Type B pancreatic cell (in vitro differentiated cells): ENCODE measurements at regions not wholly inside any gene's neighbourhood (a gene's known extent, or its start where the extent isn't known, plus 50 kb on each side); places are given as distances from the start of the nearest gene placed in this dataset.

ENCODE experiments used
- DNase-seq: peaks from one replicate; pipeline ENCODE4 v3.0.0; 2021; ENCODE audit warnings: mixed read lengths; ENCODE audit not compliant: unreplicated experiment; ENCODE audit errors: extremely low spot score
- H3K27ac Mint-ChIP-seq: 2 replicates; pipeline ENCODE4 v1.8.0; 2021; ENCODE audit warnings: mild to moderate bottlenecking, mixed read lengths
- H3K27me3 Mint-ChIP-seq: 2 replicates; pipeline ENCODE4 v1.8.0; 2021; ENCODE audit warnings: mixed read lengths
- H3K36me3 Mint-ChIP-seq: 2 replicates; pipeline ENCODE4 v1.8.0; 2021; ENCODE audit warnings: mixed read lengths
- H3K4me1 Mint-ChIP-seq: one replicate; pipeline ENCODE4 v1.8.0; 2021; ENCODE audit warnings: mixed read lengths; ENCODE audit not compliant: unreplicated experiment
- H3K4me3 Mint-ChIP-seq: 2 replicates; pipeline ENCODE4 v1.8.0; 2021; ENCODE audit warnings: mild to moderate bottlenecking, mixed read lengths
- H3K9me3 Mint-ChIP-seq: 2 replicates; pipeline ENCODE4 v1.8.0; 2021; ENCODE audit warnings: mixed read lengths
- TF ChIP-seq, protein P1 (sequence below): fragments of 200-600 bp; sonication (generic); conservative IDR thresholded peaks from 2 replicates; pipeline ENCODE4 v1.5.0; 2021; ENCODE audit warnings: antibody characterized with exemption, mild to moderate bottlenecking

GRCh38 chr10:78382772-78383171 lies 349.1 kb downstream of the RPS24 start:
- H3K4me3 Mint-ChIP-seq: no peak overlapping the region
- H3K27ac Mint-ChIP-seq: no peak overlapping the region
- no peak for DNase-seq
- TF ChIP-seq, protein P1, sequence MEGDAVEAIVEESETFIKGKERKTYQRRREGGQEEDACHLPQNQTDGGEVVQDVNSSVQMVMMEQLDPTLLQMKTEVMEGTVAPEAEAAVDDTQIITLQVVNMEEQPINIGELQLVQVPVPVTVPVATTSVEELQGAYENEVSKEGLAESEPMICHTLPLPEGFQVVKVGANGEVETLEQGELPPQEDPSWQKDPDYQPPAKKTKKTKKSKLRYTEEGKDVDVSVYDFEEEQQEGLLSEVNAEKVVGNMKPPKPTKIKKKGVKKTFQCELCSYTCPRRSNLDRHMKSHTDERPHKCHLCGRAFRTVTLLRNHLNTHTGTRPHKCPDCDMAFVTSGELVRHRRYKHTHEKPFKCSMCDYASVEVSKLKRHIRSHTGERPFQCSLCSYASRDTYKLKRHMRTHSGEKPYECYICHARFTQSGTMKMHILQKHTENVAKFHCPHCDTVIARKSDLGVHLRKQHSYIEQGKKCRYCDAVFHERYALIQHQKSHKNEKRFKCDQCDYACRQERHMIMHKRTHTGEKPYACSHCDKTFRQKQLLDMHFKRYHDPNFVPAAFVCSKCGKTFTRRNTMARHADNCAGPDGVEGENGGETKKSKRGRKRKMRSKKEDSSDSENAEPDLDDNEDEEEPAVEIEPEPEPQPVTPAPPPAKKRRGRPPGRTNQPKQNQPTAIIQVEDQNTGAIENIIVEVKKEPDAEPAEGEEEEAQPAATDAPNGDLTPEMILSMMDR: no peak
- H3K36me3 Mint-ChIP-seq: no peaks in the 10 kb centered on the region
- peaks cover 20% of the 10 kb centered on the region for H3K27me3 Mint-ChIP-seq
- H3K9me3 Mint-ChIP-seq: peaks cover 10% of the 10 kb centered on the region
- H3K4me1 Mint-ChIP-seq: peaks cover 17% of the 10 kb centered on the region

DNA sequence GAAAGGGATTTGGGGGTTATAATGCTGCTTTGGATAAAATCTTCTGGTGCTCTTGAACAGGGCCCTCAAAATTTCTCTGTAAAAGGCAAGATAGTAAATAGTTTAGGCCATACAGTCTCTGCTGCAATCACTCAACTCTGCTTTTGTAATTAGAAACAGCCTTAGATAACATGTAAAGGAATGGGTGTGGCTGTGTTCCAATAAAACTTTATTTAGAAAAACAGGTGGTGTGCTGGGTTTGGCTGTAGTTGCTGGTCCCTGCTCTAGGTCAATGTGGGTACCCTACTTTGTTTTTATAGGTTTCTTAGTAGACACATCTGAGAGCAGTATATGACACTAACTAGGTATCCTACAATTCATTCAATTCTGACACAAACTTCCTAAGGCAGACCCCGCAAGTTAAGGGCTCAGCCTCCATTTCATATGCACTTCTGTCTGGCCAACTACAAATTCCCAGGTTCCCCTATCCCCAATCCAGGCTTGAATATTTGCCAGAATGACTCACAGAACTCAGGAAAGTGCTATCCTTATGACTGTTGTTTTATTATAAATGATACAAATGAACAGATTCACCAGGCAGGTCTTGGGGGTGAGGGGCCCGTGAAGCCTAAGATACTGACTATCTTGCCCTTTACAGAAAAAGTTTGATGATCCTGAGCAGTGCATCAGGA lies 349.9 kb downstream of the RPS24 start:
- Mint-ChIP-seq H3K27me3 (peaks cover 20% of the 10 kb centered on the region), H3K4me3 (no peak overlapping the region), H3K9me3 (peaks cover 10% of the 10 kb centered on the region), H3K36me3 (no peaks in the 10 kb centered on the region), H3K4me1 (peaks cover 17% of the 10 kb centered on the region), H3K27ac (no peak overlapping the region)
- DNase-seq: no peak
- TF ChIP-seq, protein P1: no peak

DNA sequence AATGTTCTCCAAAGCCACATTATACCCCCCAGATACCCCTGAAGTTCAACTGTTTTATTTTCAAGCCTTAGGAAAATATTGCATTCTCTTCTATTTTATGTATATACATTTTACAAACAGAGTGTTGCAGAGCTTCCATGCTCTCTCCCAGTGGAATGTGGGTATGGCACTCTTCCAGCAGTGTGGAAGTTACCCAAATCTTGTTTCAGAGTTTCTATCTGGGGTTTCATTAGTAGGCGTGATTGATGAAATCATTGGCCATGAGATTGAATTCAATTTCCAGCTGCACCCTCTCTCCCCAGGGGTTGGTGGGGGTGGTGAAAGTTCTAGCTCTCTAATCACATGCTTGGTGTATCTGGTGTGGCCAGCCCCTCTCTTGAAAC lies 350.4 kb downstream of the RPS24 start:
- TF ChIP-seq, protein P1: no peak
- Mint-ChIP-seq H3K9me3 (peaks cover 10% of the 10 kb centered on the region), H3K4me1 (peaks cover 17% of the 10 kb centered on the region), H3K27me3 (peaks cover 20% of the 10 kb centered on the region), H3K36me3 (no peaks in the 10 kb centered on the region), H3K4me3 (no peak overlapping the region), H3K27ac (no peak overlapping the region)
- DNase-seq: no peak

DNA sequence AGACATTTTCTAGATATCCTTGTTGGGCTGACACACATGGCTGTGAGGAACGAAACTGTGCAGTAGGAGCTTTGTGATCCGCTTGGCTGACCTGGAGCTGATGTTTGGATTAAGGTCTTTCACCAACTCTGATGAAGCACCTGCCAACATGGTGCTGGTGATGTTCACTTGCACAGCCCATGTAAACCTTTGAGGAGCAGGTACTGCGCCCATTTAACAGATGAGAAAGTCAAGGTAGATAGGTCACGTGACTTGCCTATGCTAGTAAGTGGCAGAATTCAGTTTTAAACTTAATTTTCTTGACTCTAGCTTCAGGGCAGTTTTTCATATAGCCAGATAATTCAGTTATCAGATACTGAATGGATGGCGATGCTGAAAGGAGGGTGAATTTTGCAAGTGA lies 351.9 kb downstream of the RPS24 start:
- TF ChIP-seq, protein P1: no peak
- H3K4me3 Mint-ChIP-seq: no peak overlapping the region
- DNase-seq: no peak
- peaks cover 18% of the 10 kb centered on the region for H3K27me3 Mint-ChIP-seq
- H3K27ac Mint-ChIP-seq: no peak overlapping the region
- H3K9me3 Mint-ChIP-seq: peaks cover 9% of the 10 kb centered on the region
- no peaks in the 10 kb centered on the region for H3K36me3 Mint-ChIP-seq
- peaks cover 14% of the 10 kb centered on the region for H3K4me1 Mint-ChIP-seq

GRCh38 chr10:78386509-78386908 lies 352.8 kb downstream of the RPS24 start:
- H3K4me1 Mint-ChIP-seq: peaks cover 6% of the 10 kb centered on the region
- H3K27me3 Mint-ChIP-seq: peaks cover 11% of the 10 kb centered on the region
- no peak overlapping the region for H3K4me3 Mint-ChIP-seq
- H3K9me3 Mint-ChIP-seq: peaks cover 5% of the 10 kb centered on the region
- no peak for DNase-seq
- TF ChIP-seq, protein P1: no peak
- no peaks in the 10 kb centered on the region for H3K36me3 Mint-ChIP-seq
- H3K27ac Mint-ChIP-seq: no peak overlapping the region
